Inflammatory macrophage (primary cell): ENCODE measurements at regions not wholly inside any gene's neighbourhood (a gene's known extent, or its start where the extent isn't known, plus 50 kb on each side); places are given as distances from the start of the nearest gene placed in this dataset.
"Not testable (repeated sequence)": the region's sequence is repeated elsewhere in the genome, so short reads cannot be mapped to it uniquely, and the experiment has no call there.

Experiments
- DNase-seq, 2 donors: peaks; one replicate each; pipeline ENCODE4 v3.0.0-alpha.2; 2020 to 2022

DNA sequence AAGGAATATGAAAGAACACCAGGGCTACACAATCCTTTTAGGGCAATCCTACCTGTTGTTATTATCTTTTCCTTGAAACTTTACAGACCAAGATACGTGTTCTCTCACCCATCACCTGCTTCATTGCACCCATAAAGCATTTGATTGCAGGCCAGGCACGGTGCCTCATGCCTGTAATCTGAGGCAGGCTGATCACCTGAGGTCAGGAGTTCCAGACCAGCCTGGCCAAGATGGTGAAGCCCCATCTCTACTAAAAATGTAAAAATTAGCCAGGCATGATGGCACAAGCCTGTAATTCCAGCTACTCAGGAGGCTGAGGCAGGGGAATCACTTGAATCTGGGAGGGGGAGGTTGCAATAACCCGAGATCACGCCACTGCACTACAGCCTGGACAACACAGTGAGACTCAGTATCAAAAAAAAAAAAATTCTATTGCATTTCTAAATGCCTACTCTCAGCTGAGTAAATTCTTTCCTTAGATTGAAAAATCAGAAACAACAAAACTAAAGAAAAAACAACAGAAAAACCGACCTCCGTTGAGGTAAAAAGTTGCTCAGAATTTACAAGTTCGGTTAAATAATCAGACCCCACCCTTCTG lies 183.7 kb upstream of the TMEM132C start:
- DNase-seq, result no peak

DNA sequence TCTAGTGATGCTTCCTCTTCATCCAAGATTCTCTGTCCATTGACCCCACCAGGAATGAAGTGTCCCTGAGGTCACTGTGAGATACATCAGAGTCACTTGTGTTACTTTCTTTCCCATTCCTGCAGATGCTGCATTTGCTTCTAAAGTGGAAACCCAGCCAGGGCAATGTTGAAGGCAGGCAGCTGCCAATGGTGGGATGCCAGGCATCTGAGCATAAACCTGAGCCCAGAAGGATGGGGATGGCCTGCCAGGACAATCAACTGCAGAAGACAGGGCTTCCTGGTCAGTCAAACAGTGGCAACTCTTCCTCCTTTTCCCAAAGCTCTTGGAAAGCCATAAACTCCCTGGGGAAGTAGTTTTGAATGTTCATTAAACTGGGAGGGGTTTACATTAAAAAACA lies 178.0 kb upstream of the TMEM132C start:
- no peak for DNase-seq

GRCh38 chr12:128089961-128090360 lies 177.0 kb upstream of the TMEM132C start:
- DNase-seq, result no peak

GRCh38 chr12:128091101-128091720 lies 175.8 kb upstream of the TMEM132C start:
- DNase-seq, result no peak

GRCh38 chr12:128091951-128092382 lies 175.0 kb upstream of the TMEM132C start:
- DNase-seq, result no peak

GRCh38 chr12:128098730-128099129 lies 168.2 kb upstream of the TMEM132C start:
- DNase-seq, result no peak

GRCh38 chr12:128103152-128103551 lies 163.8 kb upstream of the TMEM132C start:
- no peak for DNase-seq

GRCh38 chr12:128109236-128109635 lies 157.7 kb upstream of the TMEM132C start:
- no peak for DNase-seq

DNA sequence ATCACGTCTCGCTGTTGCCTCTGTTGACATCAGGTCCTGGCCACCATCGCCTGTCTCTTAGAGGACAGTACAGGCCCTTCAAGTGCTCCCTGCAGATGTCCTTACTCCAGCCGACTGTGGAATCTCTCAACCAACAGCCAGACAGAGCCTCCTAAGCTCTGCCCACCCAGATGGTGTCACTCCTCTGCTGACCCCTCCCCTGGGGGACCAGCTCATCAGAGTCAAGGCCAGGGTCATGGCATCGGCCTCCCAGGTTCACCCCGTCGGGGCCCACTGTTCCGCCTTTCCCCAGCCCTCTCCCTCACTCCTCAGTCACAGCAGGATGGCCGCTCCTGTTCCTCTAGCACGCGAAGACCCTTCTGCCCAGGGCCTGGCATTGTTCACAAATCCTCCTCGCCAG lies 157.3 kb upstream of the TMEM132C start:
- DNase-seq, result no peak

DNA sequence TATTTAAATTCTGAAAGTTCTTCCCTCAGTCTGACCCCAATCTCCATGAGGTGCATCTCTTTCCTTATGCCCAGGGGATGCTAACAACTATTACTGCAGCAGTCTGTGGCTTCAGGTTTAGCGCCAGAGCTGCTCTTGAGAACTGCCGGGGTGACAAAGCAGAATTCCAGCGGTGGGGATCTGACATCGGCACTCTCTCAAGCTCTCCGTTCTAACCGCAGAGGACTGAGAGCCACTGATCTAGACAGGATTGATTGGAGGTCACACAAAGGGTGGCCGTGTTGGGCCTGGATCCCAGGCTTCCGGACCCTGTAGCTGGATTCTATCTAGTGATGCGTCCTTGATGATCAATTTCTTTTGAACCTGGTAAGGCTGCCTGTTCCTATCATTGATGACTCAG lies 155.6 kb upstream of the TMEM132C start:
- DNase-seq, result no peak

GRCh38 chr12:128111951-128112350 lies 155.0 kb upstream of the TMEM132C start:
- DNase-seq, result no peak

DNA sequence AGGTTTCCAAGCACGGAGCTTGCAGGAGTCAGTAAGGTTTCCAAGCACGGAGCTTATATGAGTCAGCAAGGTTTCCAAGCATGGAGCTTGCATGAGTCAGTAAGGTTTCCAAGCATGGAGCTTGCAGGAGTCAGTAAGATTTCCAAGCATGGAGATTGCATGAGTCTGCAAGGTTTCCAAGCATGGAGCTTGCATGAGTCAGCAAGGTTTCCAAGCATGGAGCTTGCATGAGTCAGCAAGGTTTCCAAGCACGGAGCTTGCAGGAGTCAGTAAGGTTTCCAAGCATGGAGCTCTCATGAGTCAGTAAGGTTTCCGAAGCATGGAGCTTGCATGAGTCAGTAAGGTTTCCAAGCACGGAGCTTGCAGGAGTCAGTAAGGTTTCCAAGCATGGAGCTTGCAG lies 153.7 kb upstream of the TMEM132C start:
- DNase-seq, result not testable (repeated sequence)

GRCh38 chr12:128114485-128114884 lies 152.5 kb upstream of the TMEM132C start:
- no peak for DNase-seq

GRCh38 chr12:128116537-128116936 lies 150.4 kb upstream of the TMEM132C start:
- DNase-seq, result no peak

GRCh38 chr12:128120035-128120434 lies 146.9 kb upstream of the TMEM132C start:
- DNase-seq, result no peak

DNA sequence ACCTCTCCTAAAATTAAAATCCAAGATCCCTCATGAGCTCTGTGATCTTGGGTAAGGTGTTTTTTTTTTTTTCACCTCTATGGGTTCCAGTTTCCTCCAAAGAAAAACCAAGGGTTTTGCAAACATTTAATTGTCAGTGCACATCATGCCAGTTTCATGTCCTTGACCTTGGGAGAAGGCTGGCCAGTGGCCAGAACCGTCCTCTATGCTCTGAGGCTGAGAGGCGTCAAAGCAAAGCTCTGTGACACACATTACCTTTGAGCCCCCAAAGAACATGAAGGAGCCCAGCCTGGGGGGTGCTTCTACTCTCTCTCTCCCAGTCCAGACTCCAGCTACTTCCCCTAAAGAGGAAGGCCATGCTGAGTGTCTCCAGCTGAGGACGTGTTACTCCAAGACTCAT lies 145.5 kb upstream of the TMEM132C start:
- no peak for DNase-seq

DNA sequence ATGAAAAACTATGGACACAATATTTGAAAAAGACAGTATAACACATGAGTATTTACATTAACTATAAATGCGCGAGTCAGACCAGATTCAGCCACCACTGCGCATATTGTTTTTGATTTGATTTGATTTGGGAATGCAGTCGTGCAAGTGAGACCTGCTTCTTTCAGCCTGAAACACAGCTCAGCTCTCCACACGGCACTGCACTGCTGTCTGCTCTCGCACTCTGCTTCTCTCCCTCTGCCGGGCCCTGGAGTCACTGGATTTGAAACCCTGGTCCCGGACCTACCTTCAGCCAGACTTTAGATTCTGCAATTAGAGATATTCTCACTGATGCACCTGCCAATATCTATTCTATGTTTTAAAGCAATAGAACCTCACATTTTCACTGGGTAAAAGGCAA lies 143.9 kb upstream of the TMEM132C start:
- no peak for DNase-seq

DNA sequence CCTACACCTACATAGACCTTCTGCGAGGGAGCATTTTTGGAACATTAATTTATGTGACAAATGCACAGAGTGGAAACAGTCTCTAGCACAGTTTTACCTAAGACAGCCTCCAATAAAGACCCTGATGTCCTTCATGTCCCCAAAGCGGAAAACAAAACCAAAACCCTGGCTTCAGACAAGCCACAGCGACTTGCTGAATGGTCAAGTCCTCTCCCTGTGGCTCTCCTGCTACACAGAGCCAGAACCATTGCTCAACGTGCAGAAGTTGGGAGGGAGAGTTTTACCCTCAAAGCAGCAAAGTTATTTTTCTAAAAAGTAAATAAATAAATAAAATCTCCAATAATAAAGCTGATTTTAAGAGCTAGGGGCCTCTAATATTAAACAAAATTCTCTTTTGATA lies 135.0 kb upstream of the TMEM132C start:
- no peak for DNase-seq

DNA sequence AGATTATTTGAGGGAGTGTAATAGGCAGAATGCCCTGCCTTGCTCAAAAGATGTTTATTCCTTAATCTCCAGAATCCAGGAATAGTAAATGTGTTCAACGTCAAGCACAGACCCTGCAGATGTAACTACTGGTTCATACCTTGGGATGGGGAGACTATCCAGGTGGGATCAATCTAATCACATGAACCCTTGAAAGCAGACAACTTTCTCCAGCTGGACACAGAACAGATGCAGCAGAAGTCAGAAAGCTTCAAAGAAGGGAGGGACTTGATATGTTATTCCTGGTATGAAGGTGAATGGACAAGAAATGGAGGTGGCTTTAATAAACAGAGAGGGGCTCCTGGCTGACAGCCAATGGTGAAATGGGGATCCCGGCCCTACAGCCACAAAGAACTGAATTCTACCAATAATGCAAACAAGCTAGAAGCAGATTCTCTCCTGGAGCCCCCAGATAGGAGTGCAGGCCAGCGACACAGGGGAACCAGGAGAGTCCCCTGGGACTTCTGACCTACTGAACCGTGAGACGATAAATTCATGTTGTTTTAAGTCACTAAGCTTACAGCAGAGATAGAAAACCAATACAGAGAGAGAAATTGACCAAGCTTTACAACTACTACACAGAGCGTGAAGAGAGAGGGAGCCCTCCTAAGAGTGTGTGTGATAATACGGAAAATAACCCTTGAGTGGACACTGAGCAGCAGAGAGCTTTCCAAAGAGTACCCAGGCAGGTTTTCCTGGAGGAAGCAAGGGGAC lies 133.5 kb upstream of the TMEM132C start:
- no peak for DNase-seq

GRCh38 chr12:128137140-128137539 lies 129.8 kb upstream of the TMEM132C start:
- no peak for DNase-seq

- DNase-seq, result no peak
Observed at GRCh38 chr12:128138125-128138524, 128.8 kb upstream of the TMEM132C start.

GRCh38 chr12:128140551-128140950 lies 126.4 kb upstream of the TMEM132C start:
- DNase-seq, result no peak

GRCh38 chr12:128150961-128151360 lies 116.0 kb upstream of the TMEM132C start:
- no peak for DNase-seq

- no peak for DNase-seq
Observed at GRCh38 chr12:128155571-128155970, 111.4 kb upstream of the TMEM132C start.
